MM.1S (cell line): ENCODE measurements at regions not wholly inside any gene's neighbourhood (a gene's known extent, or its start where the extent isn't known, plus 50 kb on each side); places are given as distances from the start of the nearest gene placed in this dataset.

Source experiments
- DNase-seq: peaks from one replicate; pipeline ENCODE4 v3.0.0-alpha.2; 2015
- H2AFZ ChIP-seq: fragments of 300-600 bp; sonication (generic); 2 replicates; pipeline ENCODE4 v1.6.0; 2016; ENCODE audit warnings: antibody characterized with exemption, low read length
- H3F3A ChIP-seq: fragments of 300-600 bp; sonication (generic); 2 replicates; pipeline ENCODE4 v1.6.1; 2016; ENCODE audit warnings: mild to moderate bottlenecking, antibody characterized with exemption, low read length, moderate library complexity, mixed read lengths; ENCODE audit not compliant: insufficient read depth
- H3K27ac ChIP-seq: fragments of 300-600 bp; sonication (generic); 2 replicates; pipeline ENCODE4 v1.5.1; 2016; ENCODE audit warnings: mild to moderate bottlenecking, low read length
- H3K27me3 ChIP-seq: fragments of 300-600 bp; sonication (generic); replicated peaks from 2 replicates; pipeline ENCODE4 v1.6.0; 2016; ENCODE audit warnings: low read length; ENCODE audit not compliant: insufficient read depth
- H3K36me3 ChIP-seq: fragments of 300-600 bp; sonication (generic); replicated peaks from 2 replicates; pipeline ENCODE4 v1.6.1; 2016; ENCODE audit warnings: mild to moderate bottlenecking, low read length, mixed read lengths; ENCODE audit not compliant: insufficient read depth
- H3K4me1 ChIP-seq: fragments of 300-600 bp; sonication (generic); 2 replicates; pipeline ENCODE4 v1.6.1; 2016; ENCODE audit warnings: low read length, mixed read lengths
- H3K4me2 ChIP-seq: fragments of 300-600 bp; sonication (generic); 2 replicates; pipeline ENCODE4 v1.6.0; 2016; ENCODE audit warnings: low read depth, low read length
- H3K4me3 ChIP-seq: fragments of 300-600 bp; sonication (generic); 2 replicates; pipeline ENCODE4 v1.5.1; 2016; ENCODE audit warnings: low read length, mixed read lengths
- H3K79me2 ChIP-seq: fragments of 300-600 bp; sonication (generic); 2 replicates; pipeline ENCODE4 v1.6.1; 2016; ENCODE audit warnings: mixed run types, low read length, mixed read lengths
- H3K9ac ChIP-seq: fragments of 300-600 bp; sonication (generic); 2 replicates; pipeline ENCODE4 v1.6.1; 2016; ENCODE audit warnings: low read length, mixed read lengths
- H3K9me2 ChIP-seq: fragments of 300-600 bp; sonication (generic); replicated peaks from 2 replicates; pipeline ENCODE4 v1.6.1; 2016; ENCODE audit warnings: mild to moderate bottlenecking, low read length, mixed read lengths; ENCODE audit not compliant: insufficient read depth
- H3K9me3 ChIP-seq: fragments of 300-600 bp; sonication (generic); replicated peaks from 2 replicates; pipeline ENCODE4 v1.6.1; 2016; ENCODE audit warnings: mild to moderate bottlenecking, low read length, mixed read lengths; ENCODE audit not compliant: insufficient read depth
- H4K20me1 ChIP-seq: fragments of 300-600 bp; sonication (generic); 2 replicates; pipeline ENCODE4 v1.6.1; 2016; ENCODE audit warnings: mild to moderate bottlenecking, low read length, moderate library complexity, mixed read lengths; ENCODE audit not compliant: insufficient read depth
- CTCF ChIP-seq: fragments of 300-600 bp; sonication (generic); IDR thresholded peaks from 2 replicates; pipeline ENCODE4 v1.5.1; 2016; ENCODE audit warnings: antibody characterized with exemption, low read length, mixed read lengths
- EZH2 ChIP-seq: fragments of 300-600 bp; sonication (generic); optimal IDR thresholded peaks from 2 replicates; pipeline ENCODE3; 2017; ENCODE audit warnings: low read depth, mild to moderate bottlenecking, antibody characterized with exemption, low read length, mixed read lengths
- EZH2phosphoT487 ChIP-seq: fragments of 300-600 bp; sonication (generic); IDR thresholded peaks from 2 replicates; pipeline ENCODE4 v1.6.1; 2018; ENCODE audit warnings: antibody characterized with exemption, low read length

- Histone ChIP-seq H2AFZ (no peak overlapping the region; the same call in 1 of the 2 replicates), H4K20me1 (no peaks in the 10 kb centered on the region), H3K36me3 (no peaks in the 10 kb centered on the region), H3K9me2 (no peaks in the 10 kb centered on the region), H3K4me3 (no peak overlapping the region), H3F3A (no peaks in the 10 kb centered on the region), H3K27me3 (no peaks in the 10 kb centered on the region), H3K9me3 (no peaks in the 10 kb centered on the region), H3K4me1 (no peaks in the 10 kb centered on the region), H3K9ac (no peak overlapping the region), H3K27ac (no peak overlapping the region), H3K4me2 (no peak overlapping the region), H3K79me2 (no peaks in the 10 kb centered on the region)
- DNase-seq = peak; percentile 37
- TF ChIP-seq EZH2 (no peak), EZH2phosphoT487 (no peak), CTCF (peak; percentile 55)
Measured at GRCh38 chr4:65089666-65090065, 580.6 kb downstream of the EPHA5 start.

- TF ChIP-seq EZH2phosphoT487 (no peak), CTCF (no peak), EZH2 (no peak)
- H4K20me1 ChIP-seq = no peaks in the 10 kb centered on the region
- H3K4me3 ChIP-seq = no peak overlapping the region
- no peaks in the 10 kb centered on the region for H3K27me3 ChIP-seq
- H2AFZ ChIP-seq = no peak overlapping the region
- H3K4me2 ChIP-seq = no peak overlapping the region
- no peaks in the 10 kb centered on the region for H3K9me2 ChIP-seq
- no peaks in the 10 kb centered on the region for H3K9me3 ChIP-seq
- no peak overlapping the region for H3K9ac ChIP-seq
- no peaks in the 10 kb centered on the region; the same call in 1 of the 2 replicates for H3F3A ChIP-seq
- H3K4me1 ChIP-seq = peaks cover 22% of the 10 kb centered on the region
- H3K36me3 ChIP-seq = no peaks in the 10 kb centered on the region
- H3K79me2 ChIP-seq = no peaks in the 10 kb centered on the region
- no peak for DNase-seq
- H3K27ac ChIP-seq = no peak overlapping the region
Measured at GRCh38 chr4:65083076-65083475, 587.2 kb downstream of the EPHA5 start.

- H3K4me3 ChIP-seq = no peak overlapping the region
- H3K4me2 ChIP-seq = no peak overlapping the region
- no peaks in the 10 kb centered on the region for H3K9me3 ChIP-seq
- H3K27ac ChIP-seq = no peak overlapping the region
- H3K27me3 ChIP-seq = no peaks in the 10 kb centered on the region
- H3K9me2 ChIP-seq = no peaks in the 10 kb centered on the region
- H3K36me3 ChIP-seq = no peaks in the 10 kb centered on the region
- no peak overlapping the region for H2AFZ ChIP-seq
- TF ChIP-seq EZH2phosphoT487 (no peak), CTCF (no peak), EZH2 (no peak)
- H3K4me1 ChIP-seq = no peaks in the 10 kb centered on the region
- no peaks in the 10 kb centered on the region for H4K20me1 ChIP-seq
- no peak for DNase-seq
- no peaks in the 10 kb centered on the region for H3K79me2 ChIP-seq
- H3K9ac ChIP-seq = no peak overlapping the region
- H3F3A ChIP-seq = no peaks in the 10 kb centered on the region
Measured at GRCh38 chr4:65071564-65071963, 598.7 kb downstream of the EPHA5 start.
